Activated naive CD4-positive, alpha-beta T cell treated with anti-CD3 and anti-CD28 coated beads, Interleukin-2, amount 50 U/mL, for 16 hours (primary cell): ENCODE measurements at regions not wholly inside any gene's neighbourhood (a gene's known extent, or its start where the extent isn't known, plus 50 kb on each side); places are given as distances from the start of the nearest gene placed in this dataset.
"Not testable (repeated sequence)": the region's sequence is repeated elsewhere in the genome, so short reads cannot be mapped to it uniquely, and the experiment has no call there.

Experiments used
- DNase-seq: peaks from one replicate; pipeline ENCODE4 v3.0.0-alpha.2; 2020

DNA sequence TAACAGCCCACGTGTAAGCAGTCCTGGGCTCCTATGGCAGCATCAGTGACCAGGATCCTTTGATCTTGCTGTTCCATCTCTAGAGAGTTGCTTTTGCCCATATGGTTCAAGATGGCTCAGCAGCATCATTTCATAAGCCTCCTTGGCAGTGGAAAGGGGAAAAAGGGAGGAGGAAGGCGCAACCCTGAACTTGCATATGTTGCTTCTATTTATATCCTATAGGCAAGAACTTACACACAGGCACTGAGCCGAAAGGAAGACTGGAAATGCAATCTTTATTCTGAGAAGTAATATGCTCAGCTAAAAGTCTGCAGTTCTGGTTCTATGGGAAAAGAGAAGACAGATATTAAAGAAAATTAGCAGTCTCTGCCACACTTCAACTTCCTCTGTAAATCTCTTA lies 167.7 kb upstream of the PLXNC1 start:
- DNase-seq, result no peak

DNA sequence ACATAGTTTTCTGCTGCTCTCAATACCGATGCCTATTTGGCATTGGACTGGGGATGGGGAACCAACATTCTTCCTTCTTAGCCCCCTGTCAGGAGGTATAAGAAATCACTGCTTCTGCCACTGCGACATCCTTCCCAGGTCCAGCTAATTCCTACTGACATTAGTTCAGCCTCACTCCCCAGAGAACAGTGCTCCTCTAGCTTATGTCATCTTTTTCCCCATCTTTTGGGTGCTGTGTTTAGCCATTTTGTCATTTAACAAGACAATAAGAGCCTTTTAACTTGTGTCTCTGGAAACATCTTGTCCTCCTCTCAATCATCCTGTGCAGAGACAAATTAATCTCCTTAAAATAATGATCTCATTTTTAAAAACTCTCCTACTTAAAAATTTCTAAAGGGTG lies 167.0 kb upstream of the PLXNC1 start:
- no peak for DNase-seq

DNA sequence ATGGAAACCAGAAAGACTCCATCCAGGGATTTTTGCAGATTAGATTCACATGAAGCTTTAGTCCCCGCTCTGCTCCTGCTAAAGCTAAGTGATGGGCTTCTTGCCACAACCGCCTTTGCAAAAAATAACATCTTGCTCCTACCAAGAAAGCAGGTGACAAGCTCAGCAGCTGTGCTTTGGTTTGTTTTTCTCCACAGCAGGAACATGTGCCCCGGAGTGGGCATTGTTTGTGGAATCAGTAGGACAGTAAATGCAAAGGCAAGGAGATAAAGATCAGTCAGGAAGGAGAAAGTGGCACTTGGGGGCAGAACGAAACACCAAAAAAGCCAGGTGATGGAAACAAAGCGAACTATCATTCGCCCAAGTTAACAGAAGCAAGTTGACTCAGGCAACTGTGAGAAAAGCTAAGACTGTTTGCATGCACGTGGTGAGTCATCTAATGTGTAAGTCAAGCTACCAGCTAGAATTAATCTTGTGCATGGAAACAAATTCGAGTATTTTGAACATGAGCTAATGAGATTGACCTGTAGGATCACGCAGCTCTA lies 165.5 kb upstream of the PLXNC1 start:
- DNase-seq, result peak; percentile 23

DNA sequence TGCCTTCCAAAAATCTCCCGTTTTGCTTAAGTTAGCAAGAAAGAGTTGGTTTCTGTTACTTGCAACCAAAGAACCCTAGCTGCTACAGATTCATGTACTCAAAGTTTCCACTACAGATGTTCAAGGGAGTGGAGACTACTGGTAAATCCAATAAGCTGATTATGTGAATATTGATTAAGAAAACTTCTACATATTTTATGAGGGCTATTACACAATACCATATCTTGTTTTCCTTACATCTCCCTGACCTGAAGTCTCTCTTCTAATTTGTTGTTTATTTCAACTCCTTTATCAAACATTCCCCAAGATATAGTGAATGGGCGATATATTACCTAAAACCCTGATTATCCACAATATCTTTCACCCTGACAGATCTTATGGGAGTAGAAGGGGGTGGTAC lies 164.4 kb upstream of the PLXNC1 start:
- DNase-seq, result no peak

DNA sequence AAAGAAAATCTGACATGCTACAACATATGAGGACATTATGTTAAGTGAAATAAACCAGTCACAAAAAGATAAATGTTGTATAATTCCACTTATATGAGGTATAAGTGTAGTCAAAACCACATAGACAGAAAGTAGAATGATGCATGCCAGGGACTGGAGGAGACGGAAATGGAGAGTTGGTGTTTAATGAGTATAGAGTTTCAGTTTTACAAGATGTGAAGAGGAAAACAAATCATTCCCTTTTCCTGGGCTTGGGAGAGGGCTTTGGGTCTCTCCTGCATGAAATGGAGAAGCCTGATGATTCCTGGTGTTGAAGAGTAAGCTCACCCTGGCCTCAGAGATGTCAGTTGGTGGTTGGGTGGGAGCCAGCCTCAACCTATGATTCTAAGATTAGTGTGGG lies 158.4 kb upstream of the PLXNC1 start:
- no peak for DNase-seq

DNA sequence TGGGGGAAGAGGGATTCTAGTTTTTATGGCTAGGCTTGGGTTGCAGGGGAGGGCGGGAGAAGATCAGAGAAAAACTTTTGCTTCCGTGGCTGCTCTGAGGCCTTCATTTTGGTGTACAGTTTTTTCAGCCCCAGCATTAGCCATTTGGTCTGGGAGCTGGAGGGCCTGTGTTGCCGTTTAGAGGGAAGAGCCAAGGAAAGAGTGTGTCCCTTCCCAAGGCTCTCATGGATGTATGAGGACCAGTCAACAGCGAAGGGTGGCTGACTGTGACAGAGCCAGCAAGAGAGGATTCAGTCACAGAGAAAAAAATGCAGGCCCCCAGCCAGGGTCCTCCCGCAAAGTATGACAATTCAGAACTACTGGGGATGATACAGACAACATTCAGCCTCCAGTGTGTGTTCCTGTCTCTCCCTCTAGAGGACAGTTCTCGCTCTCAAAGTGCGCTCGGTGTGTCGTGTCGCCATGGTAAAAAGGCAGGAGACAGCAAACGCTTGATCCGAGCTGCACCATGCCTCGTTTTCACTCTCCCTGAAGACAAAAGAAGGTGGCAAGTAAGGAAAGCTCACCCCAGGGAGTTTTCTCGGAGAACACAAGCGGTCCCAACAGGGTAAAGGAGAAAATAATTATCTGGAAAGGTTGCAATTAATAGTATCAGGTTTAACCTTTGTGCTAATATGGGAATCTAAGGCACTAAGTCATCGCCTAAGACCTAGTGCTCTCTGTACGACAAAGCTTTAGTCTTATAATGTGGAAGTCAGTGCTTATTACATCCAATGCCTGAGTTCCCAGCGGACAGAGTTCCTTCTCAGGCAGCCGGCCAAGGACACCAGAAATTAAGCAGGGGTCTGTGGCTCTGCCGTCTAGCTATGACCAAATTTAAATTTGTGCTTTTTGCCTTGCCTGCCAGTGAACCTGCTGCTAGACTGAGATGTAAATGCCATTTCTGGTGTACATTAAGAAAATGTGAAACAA lies 157.3 kb upstream of the PLXNC1 start:
- DNase-seq, result no peak

DNA sequence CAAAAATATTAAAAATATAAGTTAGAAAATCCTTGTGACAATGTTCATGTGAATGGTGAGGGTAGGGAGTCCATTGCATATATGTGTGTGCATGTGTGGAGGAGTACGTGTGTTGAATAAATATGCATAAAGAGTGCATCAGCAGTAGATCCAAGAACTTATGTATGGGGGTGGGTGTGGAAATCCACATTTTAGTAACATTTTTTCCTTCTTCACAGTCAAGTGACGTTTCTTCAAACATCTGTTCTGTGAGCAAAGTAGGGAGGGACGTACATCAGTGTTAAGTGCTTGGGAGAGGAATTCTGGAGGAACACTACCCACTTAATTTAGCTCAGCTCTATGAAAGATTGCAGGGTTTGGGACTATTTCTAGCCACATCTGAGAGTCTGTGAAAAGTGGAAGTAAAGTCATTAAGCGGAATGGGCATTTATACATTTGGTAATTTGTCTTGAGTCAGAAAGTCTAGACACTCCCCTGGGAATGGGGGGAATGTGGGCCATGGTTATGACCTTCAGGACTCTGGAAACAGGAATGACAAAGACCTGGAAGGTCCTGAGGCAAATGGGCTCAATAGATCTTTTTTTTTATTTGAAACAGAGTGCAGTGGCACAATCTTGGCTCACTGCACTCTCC lies 156.4 kb upstream of the PLXNC1 start:
- no peak for DNase-seq

DNA sequence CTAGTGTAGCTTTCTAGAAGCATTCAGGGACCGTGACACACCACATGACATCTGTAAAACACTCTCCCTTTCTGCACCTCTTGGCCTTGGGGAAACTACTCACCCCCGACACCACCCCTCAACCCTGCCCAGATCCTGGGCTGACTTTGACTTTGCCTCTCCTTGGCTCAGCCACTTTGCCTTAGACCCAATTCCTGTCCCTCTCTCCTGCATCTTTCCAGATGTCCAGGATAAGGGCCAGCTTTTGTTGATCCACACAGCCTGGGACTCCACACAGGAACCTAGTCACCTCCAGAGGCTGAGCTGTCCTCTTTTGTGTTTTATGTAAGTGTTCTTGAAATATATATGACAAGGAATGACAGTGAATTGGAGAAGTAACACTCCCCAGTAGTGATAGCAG lies 153.7 kb upstream of the PLXNC1 start:
- no peak for DNase-seq

DNA sequence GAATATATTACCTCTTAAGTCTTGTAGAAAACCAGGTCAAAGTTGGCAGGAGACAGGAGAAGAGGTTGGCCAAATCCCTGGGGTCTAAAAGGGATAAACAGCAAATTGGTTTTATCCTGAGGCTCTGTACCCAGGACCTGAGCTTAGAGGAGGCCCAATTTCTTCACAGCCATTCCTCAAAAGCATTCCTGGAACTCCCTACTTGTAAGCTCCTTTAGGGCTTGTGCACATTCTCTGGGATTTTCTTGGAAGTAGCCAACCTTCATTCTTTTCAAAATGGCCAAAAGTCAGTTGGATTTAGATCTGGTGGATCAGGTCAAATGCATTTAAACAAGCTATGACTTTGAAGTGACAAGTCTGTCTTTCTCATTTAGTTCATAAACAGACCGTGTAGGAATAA lies 152.1 kb upstream of the PLXNC1 start:
- DNase-seq, result no peak

DNA sequence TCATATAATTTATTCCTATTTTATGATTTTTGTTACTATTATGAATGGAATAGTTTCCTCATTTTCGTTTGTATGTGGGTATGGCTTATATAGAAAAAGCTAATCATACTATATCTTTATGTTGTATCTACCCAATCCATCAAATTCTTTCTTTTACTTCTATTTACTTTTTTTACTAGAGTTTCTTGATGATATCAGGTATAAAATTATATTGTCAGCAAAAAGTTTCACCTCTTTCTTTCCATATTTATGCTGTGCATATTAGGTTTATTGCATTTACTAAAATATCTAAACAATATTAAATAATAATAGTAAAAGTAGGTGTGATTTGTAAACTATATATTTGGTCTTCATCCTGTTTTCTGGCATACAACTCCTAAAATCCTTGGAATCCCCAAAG lies 146.7 kb upstream of the PLXNC1 start:
- DNase-seq, result no peak

DNA sequence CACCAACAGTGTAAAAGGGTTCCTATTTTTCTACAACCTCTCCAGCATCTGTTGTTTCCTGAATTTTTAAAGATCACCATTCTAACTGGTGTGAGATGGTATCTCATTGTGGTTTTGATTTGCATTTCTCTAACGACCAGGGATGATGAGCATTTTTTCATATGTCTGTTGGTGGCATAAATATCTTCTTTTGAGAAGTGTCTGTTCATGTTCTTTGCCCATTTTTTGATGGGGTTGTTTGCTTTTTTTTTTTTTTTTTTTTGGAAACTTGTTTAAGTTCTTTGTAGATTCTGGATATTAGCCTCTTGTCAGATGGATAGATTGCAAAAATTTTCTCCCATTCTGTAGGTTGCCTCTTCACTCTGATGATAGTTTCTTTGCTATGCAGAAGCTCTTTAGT lies 145.5 kb upstream of the PLXNC1 start:
- DNase-seq, result not testable (repeated sequence)

DNA sequence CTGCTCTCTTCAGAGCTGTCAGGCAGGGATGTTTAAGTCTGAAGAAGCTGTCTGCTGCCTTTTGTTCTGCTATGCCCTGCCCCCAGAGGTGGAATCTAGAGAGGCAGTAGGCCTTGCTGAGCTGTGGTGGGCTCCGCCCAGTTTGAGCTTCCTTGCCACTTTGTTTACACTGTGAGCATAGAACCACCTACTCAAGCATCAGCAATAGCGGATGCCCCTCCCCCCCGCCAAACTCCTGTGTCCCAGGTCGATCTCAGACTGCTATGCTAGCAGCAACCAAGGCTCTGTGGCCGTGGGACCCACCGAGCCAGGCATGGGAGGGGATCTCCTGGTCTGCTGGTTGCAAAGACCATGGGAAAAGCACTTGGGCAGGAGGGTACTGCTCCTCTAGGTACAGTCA lies 140.5 kb upstream of the PLXNC1 start:
- peak; percentile 39 for DNase-seq

DNA sequence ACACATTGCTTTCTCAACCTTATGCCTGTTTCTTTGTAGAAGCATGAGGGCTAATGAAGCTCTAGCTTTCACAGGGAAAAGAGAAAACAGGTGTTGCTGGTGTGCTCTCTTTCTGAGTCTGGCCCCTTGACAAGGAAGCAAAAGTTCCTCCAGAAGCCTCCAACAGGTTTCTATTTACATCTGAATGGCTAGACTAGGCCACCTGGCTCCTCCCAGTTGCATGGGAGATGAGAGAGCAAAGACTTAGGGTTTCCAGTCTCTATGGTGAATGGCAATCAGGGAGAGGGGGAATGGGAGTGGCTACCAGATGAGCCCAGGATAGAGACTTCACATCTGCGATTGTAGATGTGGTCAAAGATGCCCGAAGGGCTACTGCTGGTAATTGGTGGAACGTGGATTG lies 138.1 kb upstream of the PLXNC1 start:
- DNase-seq, result no peak

DNA sequence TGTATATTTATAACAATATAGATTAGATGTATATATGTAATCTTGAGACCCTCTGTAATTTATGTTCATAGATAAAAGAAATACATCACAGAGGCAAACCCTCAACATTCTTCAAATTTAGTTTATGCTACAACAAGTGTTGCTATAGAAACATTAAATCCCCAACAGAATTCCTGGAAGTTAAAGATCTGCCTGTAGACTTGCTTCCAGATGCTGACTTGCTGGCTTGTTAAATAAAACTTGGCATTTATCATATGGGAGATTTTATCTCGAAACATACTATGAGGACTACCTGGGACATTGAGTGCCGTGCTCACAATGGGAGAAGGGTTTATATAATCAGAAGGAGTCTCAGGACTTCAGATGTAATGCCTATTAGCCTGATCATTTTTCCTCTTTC lies 136.3 kb upstream of the PLXNC1 start:
- no peak for DNase-seq

DNA sequence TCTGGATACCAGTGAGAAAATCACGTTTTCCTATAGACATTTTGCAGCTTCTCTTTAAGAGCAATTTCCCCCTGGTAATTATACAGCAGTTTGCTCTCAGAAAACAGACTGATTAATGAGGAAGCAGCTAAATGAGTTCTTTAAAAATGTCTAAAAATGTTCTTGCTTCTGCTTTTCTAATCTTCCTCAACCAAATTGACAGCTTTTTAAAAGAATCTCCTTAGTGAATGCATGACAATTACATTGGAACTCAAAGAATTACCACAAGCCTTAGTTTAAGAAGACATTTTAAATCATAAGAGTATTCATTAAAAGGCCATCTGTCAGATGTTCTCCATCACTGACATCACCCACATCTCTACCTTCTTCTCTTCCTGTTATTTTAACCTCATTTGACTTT lies 135.8 kb upstream of the PLXNC1 start:
- DNase-seq, result no peak

DNA sequence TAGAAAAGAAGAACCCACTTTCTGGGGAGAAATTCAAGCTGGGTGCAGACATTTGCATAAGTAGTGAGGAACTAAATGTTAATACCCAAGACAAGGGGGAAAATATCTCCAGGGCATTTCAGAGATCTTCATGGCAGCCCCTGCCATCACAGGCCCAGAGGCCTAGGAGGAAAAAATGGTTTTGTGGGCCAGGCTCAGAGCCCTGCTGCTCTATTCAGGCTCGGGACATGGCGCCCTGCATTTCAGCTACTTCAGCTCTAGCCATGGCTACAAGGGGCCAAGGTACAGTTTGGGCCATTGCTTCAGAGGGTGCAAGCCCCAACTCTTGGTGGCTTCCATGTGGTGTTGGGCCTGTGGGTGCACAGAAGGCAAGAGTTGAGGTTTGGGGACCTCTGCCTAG lies 131.1 kb upstream of the PLXNC1 start:
- not testable (repeated sequence) for DNase-seq

DNA sequence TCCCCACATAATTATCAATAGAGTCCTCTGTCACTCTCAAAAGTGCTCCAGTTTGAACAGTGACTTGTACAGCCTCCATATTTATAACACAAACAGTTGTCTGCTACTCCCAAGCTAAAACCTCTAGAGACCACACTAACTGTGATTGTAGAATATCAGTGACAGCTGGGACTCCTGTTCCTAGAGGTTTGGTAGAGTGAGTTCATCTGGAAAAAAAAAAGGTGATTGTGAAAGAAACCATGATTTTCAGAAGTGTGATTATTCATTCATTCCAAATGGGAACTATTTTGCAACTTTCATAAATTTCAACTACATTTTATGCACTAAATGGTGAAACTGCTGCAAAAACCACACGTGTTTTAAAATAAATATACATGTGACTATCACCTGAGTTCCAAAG lies 128.0 kb upstream of the PLXNC1 start:
- DNase-seq, result no peak

DNA sequence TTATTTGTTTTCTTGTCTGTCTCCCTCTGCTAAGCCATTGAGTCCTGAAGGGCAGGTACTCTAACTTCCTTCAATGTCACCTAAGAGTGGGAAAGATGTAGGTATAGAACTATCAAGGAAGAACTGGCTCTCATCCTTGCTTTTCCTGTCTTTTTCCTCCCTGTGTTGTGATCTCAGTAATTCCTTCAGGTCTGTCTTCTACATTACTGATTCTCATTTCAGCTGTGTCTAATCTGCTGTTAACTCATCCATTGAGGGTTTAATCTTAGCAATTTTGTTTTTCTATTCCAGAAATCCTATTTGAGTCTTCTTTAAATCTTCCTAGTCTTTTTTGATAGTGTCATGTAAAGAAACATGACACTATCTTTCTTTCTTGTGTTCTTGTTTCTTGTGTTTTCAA lies 124.5 kb upstream of the PLXNC1 start:
- DNase-seq, result no peak

DNA sequence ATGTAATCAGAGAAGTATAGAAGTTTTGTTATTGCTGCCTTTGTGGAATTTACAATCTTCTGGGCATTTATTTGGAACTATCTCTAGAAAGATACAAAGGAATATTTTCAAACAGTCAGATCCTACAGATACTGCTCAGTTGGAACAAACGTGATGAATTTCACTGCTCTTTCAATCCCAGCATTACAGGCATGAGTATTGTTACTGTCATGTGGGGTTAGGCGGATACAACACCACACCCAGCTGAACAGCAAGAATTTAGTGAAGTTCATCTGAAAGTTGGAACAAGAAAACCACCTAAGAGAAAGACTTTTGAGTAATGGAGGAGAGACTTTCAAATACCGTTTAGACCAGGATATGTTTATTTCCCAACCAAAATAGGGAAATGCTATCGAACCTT lies 123.3 kb upstream of the PLXNC1 start:
- DNase-seq, result no peak

DNA sequence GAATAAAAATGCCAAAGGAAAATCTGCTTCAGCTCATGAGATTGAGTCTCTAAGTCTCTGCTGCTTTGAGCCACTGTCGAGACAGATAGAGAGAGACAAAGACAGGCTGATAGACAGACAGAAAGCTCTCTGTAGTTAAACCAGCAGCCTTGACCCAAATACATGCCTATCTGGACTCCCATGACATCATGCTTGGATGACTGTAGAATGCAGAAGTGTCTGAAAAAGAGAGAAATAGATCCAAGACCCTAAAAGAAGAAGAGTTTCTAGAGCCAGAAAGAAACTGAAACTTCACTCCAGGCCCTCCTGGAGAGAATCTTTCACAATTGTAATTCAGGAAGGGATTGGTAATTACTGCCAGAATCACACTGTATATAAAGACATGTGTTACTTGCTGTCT lies 122.6 kb upstream of the PLXNC1 start:
- DNase-seq, result no peak

DNA sequence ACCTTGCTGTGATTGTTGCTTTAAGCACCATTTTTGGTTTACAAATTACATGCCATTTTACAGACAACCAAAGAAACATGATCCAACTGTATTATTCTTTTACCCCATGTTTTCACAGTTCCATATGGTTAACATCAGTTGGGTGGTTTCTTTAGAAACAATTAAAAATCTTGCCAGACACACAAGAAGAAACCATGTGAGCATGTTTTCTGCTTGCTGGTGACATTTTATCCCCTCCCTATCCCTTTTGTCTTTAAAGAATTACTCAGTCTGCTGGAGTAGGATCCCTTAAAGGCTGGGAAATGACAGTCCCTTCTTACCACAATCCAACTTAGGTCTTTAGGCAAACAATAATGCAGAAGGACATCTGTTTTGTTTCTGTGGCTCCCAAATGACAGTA lies 121.8 kb upstream of the PLXNC1 start:
- no peak for DNase-seq

DNA sequence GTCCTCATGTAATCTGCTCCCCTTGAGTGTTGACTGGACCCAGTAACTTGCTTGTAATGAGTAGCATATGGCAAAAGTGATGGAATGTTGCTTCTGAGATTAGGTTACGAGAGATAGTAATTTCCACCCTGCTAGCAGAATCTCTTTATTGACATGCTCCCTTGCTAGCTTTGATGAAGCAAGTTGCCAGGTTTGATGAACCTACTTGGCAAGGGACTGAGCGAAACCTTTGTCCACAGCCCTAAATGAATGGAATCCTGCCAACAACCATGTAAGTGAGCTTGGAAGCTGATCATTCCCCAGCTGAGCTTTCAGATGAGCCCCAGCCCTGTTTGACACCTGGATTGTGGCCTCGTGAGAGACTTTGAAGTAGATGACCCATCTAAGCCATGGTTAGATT lies 120.8 kb upstream of the PLXNC1 start:
- DNase-seq, result no peak

DNA sequence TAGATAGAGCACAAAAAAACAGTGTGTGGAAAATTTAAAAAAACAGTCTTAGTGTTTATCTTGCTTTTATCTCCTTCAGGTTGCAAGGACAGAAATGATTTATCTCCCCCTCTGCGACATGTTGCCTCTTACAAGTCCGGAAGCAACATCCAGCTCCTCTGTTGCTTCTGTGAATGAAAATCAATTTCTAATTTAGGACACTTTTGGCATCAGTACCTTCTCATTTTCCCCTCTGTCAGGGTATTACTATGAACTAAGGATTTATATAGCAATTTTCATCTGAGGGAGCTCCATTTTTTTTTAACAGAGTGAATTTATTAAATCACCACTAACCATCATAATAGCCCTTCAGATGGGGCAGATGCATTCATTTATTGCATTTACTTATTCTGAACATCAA lies 116.6 kb upstream of the PLXNC1 start:
- no peak for DNase-seq

DNA sequence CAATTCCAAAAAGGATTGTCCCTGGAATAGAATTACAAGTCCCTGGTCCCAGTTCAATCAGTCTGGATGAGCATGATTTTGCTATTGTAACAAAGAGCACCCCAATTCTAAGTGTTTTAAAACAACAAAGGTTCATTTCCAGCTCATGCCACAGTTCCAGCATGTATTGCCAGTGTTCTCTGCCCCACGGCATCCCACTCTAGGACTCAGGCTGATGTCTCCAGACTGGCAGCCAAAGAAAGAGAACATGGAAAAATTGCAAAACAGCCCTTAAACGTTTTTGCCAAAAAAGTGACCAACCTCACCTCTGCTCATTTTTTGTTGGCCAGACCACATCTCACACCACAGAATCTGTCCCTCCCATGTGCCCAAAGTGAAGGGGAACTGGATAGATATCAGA lies 116.0 kb upstream of the PLXNC1 start:
- no peak for DNase-seq
